MM.1S (cell line): ENCODE measurements at regions not wholly inside any gene's neighbourhood (a gene's known extent, or its start where the extent isn't known, plus 50 kb on each side); places are given as distances from the start of the nearest gene placed in this dataset.

ENCODE experiments used
- CTCF ChIP-seq: fragments of 300-600 bp; sonication (generic); IDR thresholded peaks from 2 replicates; pipeline ENCODE4 v1.5.1; 2016; ENCODE audit warnings: antibody characterized with exemption, low read length, mixed read lengths
- EZH2 ChIP-seq: fragments of 300-600 bp; sonication (generic); optimal IDR thresholded peaks from 2 replicates; pipeline ENCODE3; 2017; ENCODE audit warnings: low read depth, mild to moderate bottlenecking, antibody characterized with exemption, low read length, mixed read lengths

- TF ChIP-seq CTCF = no peak
- no peak for TF ChIP-seq EZH2
Observed at GRCh38 chr9:82081496-82081895, 92.9 kb downstream of the SPATA31D1 start.
